H9 (cell line): ENCODE measurements at regions not wholly inside any gene's neighbourhood (a gene's known extent, or its start where the extent isn't known, plus 50 kb on each side); places are given as distances from the start of the nearest gene placed in this dataset.

Source experiments
- DNase-seq: peaks from one replicate; pipeline ENCODE4 v3.0.0-alpha.2; 2017
- H2AFZ ChIP-seq: one replicate; pipeline ENCODE4 v1.6.1; 2013; ENCODE audit warnings: mild to moderate bottlenecking, low read length, control low read depth, moderate library complexity
- H2AK5ac ChIP-seq: 2 replicates; pipeline ENCODE4 v1.6.1; 2013; ENCODE audit warnings: low read length, control low read depth, mixed read lengths; ENCODE audit not compliant: insufficient read length
- H2BK120ac ChIP-seq: one replicate; pipeline ENCODE4 v1.6.1; 2013; ENCODE audit warnings: low read depth, mild to moderate bottlenecking, low read length, control low read depth, inconsistent platforms; ENCODE audit not compliant: poor library complexity, severe bottlenecking
- H2BK12ac ChIP-seq: 2 replicates; pipeline ENCODE4 v1.6.1; 2013; ENCODE audit warnings: low read length, control low read depth, mixed read lengths, low read depth; ENCODE audit not compliant: insufficient read length
- H2BK15ac ChIP-seq: 2 replicates; pipeline ENCODE4 v1.6.1; 2013; ENCODE audit warnings: low read depth, low read length, control low read depth
- H2BK20ac ChIP-seq: one replicate; pipeline ENCODE4 v1.6.1; 2013; ENCODE audit warnings: low read depth, mild to moderate bottlenecking, low read length, control low read depth, inconsistent platforms; ENCODE audit not compliant: poor library complexity, severe bottlenecking
- H2BK5ac ChIP-seq: 2 replicates; pipeline ENCODE4 v1.6.1; 2013; ENCODE audit warnings: low read length, control low read depth, mixed read lengths; ENCODE audit not compliant: insufficient read length
- H3K14ac ChIP-seq: 2 replicates; pipeline ENCODE4 v1.6.1; 2013; ENCODE audit warnings: low read length, control low read depth; ENCODE audit not compliant: insufficient read depth
- H3K18ac ChIP-seq: 2 replicates; pipeline ENCODE4 v1.6.1; 2013; ENCODE audit warnings: low read depth, mild to moderate bottlenecking, mixed read lengths, low read length, control low read depth; ENCODE audit not compliant: insufficient read length
- H3K23ac ChIP-seq: 2 replicates; pipeline ENCODE4 v1.6.1; 2013; ENCODE audit warnings: low read length, control low read depth, mixed read lengths, low read depth; ENCODE audit not compliant: insufficient read length
- H3K23me2 ChIP-seq: 2 replicates; pipeline ENCODE4 v1.6.1; 2013; ENCODE audit warnings: low read depth, mild to moderate bottlenecking, mixed read lengths, low read length, control low read depth; ENCODE audit not compliant: insufficient read length, poor library complexity, severe bottlenecking
- H3K27ac ChIP-seq: 2 replicates; pipeline ENCODE4 v1.5.1; 2013; ENCODE audit warnings: low read length, control low read depth, mixed read lengths, low read depth; ENCODE audit not compliant: insufficient read length
- H3K27me3 ChIP-seq: 2 replicates; pipeline ENCODE4 v1.6.1; 2013; ENCODE audit warnings: low read length, control low read depth, inconsistent platforms; ENCODE audit not compliant: insufficient read depth
- H3K4ac ChIP-seq: 2 replicates; pipeline ENCODE4 v1.6.1; 2013; ENCODE audit warnings: low read depth, mild to moderate bottlenecking, control low read depth, inconsistent platforms, low read length, moderate library complexity
- H3K4me1 ChIP-seq: 2 replicates; pipeline ENCODE4 v1.6.1; 2013; ENCODE audit warnings: low read length, control low read depth, inconsistent platforms; ENCODE audit not compliant: insufficient read depth
- H3K4me2 ChIP-seq: 2 replicates; pipeline ENCODE4 v1.6.1; 2013; ENCODE audit warnings: low read length, control low read depth, mixed read lengths; ENCODE audit not compliant: insufficient read length, insufficient read depth
- H3K56ac ChIP-seq: 2 replicates; pipeline ENCODE4 v1.6.1; 2013; ENCODE audit warnings: low read depth, mild to moderate bottlenecking, mixed read lengths, low read length, control low read depth; ENCODE audit not compliant: insufficient read length
- H3K79me1 ChIP-seq: 2 replicates; pipeline ENCODE4 v1.6.1; 2013; ENCODE audit warnings: low read depth, mild to moderate bottlenecking, moderate library complexity, low read length, control low read depth, inconsistent platforms; ENCODE audit not compliant: insufficient read depth, poor library complexity, severe bottlenecking
- H3K79me2 ChIP-seq: 2 replicates; pipeline ENCODE4 v1.6.1; 2013; ENCODE audit warnings: low read length, control low read depth, inconsistent platforms; ENCODE audit not compliant: insufficient read depth
- H3K9ac ChIP-seq: 2 replicates; pipeline ENCODE4 v1.6.1; 2013; ENCODE audit warnings: low read length, control low read depth, mixed read lengths; ENCODE audit not compliant: insufficient read length; ENCODE audit errors: extremely low read depth
- H3K9me3 ChIP-seq: one replicate; pipeline ENCODE4 v1.6.1; 2013; ENCODE audit warnings: low read depth, low read length, inconsistent platforms; ENCODE audit not compliant: control insufficient read depth
- H3T11ph ChIP-seq: one replicate; pipeline ENCODE4 v1.6.1; 2013; ENCODE audit warnings: mild to moderate bottlenecking, low read length, control low read depth, inconsistent platforms
- H4K20me1 ChIP-seq: one replicate; pipeline ENCODE4 v1.6.1; 2013; ENCODE audit not compliant: control insufficient read depth, insufficient read length, insufficient read depth
- H4K5ac ChIP-seq: 2 replicates; pipeline ENCODE4 v1.6.1; 2013; ENCODE audit warnings: low read depth, mild to moderate bottlenecking, mixed read lengths, low read length, control low read depth; ENCODE audit not compliant: insufficient read length
- H4K8ac ChIP-seq: replicated peaks from 2 replicates; pipeline ENCODE4 v1.6.1; 2013; ENCODE audit warnings: low read length, control low read depth, mixed read lengths, low read depth; ENCODE audit not compliant: insufficient read length
- H4K91ac ChIP-seq: 2 replicates; pipeline ENCODE4 v1.6.1; 2013; ENCODE audit warnings: low read depth, mild to moderate bottlenecking, moderate library complexity, mixed read lengths, low read length, control low read depth; ENCODE audit not compliant: insufficient read length
- H3K27ac Mint-ChIP-seq, 3 experiments: 2 replicates in 2 of 3; 3 replicates in 1 of 3; pipeline ENCODE4 v1.8.0; 2020 to 2021; ENCODE audit warnings: mixed read lengths in 3 of 3, mild to moderate bottlenecking in 1 of 3, moderate library complexity in 1 of 3
- H3K27me3 Mint-ChIP-seq: 2 replicates; pipeline ENCODE4 v1.8.0; 2021; ENCODE audit warnings: low read depth, mild to moderate bottlenecking, moderate library complexity, mixed read lengths
- H3K36me3 Mint-ChIP-seq, 3 experiments: 2 replicates in 2 of 3; 3 replicates in 1 of 3; pipeline ENCODE4 v1.8.0; 2020 to 2021; ENCODE audit warnings: low read depth in 3 of 3, mixed read lengths in 3 of 3; ENCODE audit not compliant: insufficient read depth in 1 of 3
- H3K4me1 Mint-ChIP-seq, 2 experiments: 2 replicates each; pipeline ENCODE4 v1.8.0; 2020; ENCODE audit warnings: mixed read lengths in 2 of 2
- H3K4me3 Mint-ChIP-seq, 2 experiments: 2 replicates in 1 of 2; 3 replicates in 1 of 2; pipeline ENCODE4 v1.8.0; 2020 to 2021; ENCODE audit warnings: mild to moderate bottlenecking in 2 of 2, mixed read lengths in 2 of 2, moderate library complexity in 1 of 2
- H3K9me3 Mint-ChIP-seq, 2 experiments: 2 replicates in 1 of 2; 3 replicates in 1 of 2; pipeline ENCODE4 v1.8.0; 2020; ENCODE audit warnings: mild to moderate bottlenecking in 2 of 2, mixed read lengths in 2 of 2, moderate library complexity in 1 of 2
- WGBS: extraction: QIAGEN DNeasy Blood & Tissue Kit; methylation state at CpG from one replicate; pipeline ENCODE4 v1.1.7; 2013; ENCODE audit warnings: missing lambda C conversion rate, low lambda C conversion rate, mixed read lengths; ENCODE audit not compliant: insufficient read length; ENCODE audit errors: extremely low coverage; 5-methylcytosine and 5-hydroxymethylcytosine counted together
- TF ChIP-seq, protein P1 (sequence below): fragments of 200-600 bp; sonication (generic); conservative IDR thresholded peaks from 3 replicates; pipeline ENCODE4 v1.8.0; 2021; ENCODE audit warnings: antibody characterized with exemption, mild to moderate bottlenecking

DNA sequence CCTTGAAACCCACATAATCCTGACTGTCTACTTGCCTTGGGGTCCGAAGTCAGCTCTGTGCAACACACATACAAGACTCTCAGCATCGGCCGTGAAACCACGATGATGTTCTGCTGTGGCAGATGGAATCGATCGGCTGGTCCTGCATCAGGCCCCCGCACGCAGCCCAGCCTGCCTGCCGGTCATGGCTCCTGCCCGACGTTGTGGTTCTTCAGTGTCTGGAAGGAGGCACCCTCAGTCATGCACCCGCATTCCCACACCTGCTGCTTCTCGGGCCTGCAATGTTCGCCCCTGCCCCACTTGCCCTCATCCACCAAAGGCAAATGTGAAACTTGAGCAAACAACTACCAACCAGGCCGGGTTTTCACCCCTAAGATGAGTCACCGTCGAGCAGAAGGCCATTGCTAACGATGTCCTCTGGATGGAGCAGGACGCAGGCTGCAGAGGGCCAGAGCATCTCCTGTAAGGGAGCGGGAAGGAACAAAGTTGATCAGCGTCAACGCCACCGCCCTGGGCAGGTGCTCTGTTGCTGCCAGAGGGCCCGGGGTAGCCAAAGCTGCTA, 128.9 kb upstream of the PDE10A start:
- Histone ChIP-seq H3K23me2 (no peaks in the 10 kb centered on the region), H4K8ac (no peak overlapping the region), H3K23ac (no peak overlapping the region), H2BK120ac (no peak overlapping the region), H3K4me2 (no peak overlapping the region), H2AFZ (no peak overlapping the region), H3K9ac (no peak overlapping the region), H3K27ac (no peak overlapping the region), H2BK15ac (no peak overlapping the region), H2BK20ac (no peak overlapping the region), H4K5ac (no peak overlapping the region), H3K79me1 (no peaks in the 10 kb centered on the region), H2BK12ac (no peak overlapping the region), H3K9me3 (no peaks in the 10 kb centered on the region), H3K18ac (no peak overlapping the region), H4K91ac (no peak overlapping the region), H3K14ac (no peak overlapping the region), H3K56ac (no peak overlapping the region), H3T11ph (no peak overlapping the region), H3K79me2 (no peaks in the 10 kb centered on the region), H3K4me1 (no peaks in the 10 kb centered on the region), H3K4ac (no peak overlapping the region), H4K20me1 (no peaks in the 10 kb centered on the region), H2AK5ac (no peak overlapping the region), H3K27me3 (no peaks in the 10 kb centered on the region), H2BK5ac (no peak overlapping the region)
- Mint-ChIP-seq H3K36me3 (no peaks in the 10 kb centered on the region), H3K27ac (no peak overlapping the region), H3K4me1 (no peaks in the 10 kb centered on the region), H3K4me3 (no peak overlapping the region), H3K9me3 (no peaks in the 10 kb centered on the region), H3K27me3 (peaks cover 3% of the 10 kb centered on the region)
- TF ChIP-seq, protein P1, sequence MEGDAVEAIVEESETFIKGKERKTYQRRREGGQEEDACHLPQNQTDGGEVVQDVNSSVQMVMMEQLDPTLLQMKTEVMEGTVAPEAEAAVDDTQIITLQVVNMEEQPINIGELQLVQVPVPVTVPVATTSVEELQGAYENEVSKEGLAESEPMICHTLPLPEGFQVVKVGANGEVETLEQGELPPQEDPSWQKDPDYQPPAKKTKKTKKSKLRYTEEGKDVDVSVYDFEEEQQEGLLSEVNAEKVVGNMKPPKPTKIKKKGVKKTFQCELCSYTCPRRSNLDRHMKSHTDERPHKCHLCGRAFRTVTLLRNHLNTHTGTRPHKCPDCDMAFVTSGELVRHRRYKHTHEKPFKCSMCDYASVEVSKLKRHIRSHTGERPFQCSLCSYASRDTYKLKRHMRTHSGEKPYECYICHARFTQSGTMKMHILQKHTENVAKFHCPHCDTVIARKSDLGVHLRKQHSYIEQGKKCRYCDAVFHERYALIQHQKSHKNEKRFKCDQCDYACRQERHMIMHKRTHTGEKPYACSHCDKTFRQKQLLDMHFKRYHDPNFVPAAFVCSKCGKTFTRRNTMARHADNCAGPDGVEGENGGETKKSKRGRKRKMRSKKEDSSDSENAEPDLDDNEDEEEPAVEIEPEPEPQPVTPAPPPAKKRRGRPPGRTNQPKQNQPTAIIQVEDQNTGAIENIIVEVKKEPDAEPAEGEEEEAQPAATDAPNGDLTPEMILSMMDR: no peak
- DNase-seq: no peak
- WGBS: no CpG with 5 or more reads among the region's 24 CpGs
